HG03354 (cell line): ENCODE measurements at regions not wholly inside any gene's neighbourhood (a gene's known extent, or its start where the extent isn't known, plus 50 kb on each side); places are given as distances from the start of the nearest gene placed in this dataset.

Source experiments
- ATAC-seq: cut with Tn5 transposase; IDR thresholded peaks from one replicate; pipeline ENCODE4 v1.9.1; 2021; ENCODE audit warnings: mild to moderate bottlenecking; ENCODE audit not compliant: unreplicated experiment, poor library complexity, severe bottlenecking

DNA sequence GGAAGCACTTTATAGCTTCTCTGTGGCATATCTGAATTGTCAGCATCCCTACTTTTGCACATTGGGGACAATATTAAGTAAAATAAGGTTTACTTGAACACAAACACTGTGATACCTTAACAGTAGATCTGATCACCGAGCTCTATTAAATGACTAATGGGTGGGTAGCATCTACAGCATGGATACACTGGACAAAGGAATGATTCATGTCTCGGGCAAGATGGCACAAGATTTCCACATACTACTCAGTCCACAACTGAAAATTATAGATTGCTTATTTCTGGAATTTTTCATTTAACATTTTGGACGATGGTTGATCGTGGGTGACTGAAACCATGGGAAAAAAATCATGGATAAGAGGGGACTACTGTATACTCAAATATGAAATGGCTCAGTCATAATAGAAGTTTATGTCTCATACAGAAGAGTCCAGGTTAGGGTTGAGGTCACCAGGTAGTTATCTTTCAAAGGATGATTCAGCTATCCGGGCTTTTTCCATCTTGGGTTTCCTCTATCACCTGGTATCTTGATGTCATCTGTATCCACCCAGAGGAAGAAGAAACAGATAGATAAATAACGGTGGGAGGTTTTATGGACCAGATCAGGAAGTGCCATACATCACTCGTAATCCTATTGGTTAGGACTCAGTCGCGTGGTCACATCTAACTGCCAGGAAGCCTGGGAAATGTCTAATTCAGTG lies 320.0 kb upstream of the RARB start:
- no peak for ATAC-seq

DNA sequence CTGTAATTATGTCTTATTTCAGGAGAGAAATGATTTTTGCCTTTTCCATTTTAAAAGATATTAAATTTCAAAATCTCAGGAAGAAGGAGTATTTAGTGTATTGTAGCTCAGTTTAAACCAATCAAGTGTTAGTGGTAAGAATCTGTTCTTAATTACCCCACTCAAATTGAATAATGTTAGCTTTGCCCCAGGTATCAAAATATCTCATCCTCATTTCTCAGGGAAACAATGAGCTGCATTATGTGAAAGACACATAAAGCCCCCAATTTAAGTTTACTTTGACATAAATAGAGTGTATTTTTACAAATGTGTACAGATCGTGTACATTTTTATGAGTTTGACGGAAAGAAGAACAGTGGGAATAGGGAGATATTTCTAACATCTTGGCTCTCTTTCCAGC lies 317.4 kb upstream of the RARB start:
- ATAC-seq, result no peak

DNA sequence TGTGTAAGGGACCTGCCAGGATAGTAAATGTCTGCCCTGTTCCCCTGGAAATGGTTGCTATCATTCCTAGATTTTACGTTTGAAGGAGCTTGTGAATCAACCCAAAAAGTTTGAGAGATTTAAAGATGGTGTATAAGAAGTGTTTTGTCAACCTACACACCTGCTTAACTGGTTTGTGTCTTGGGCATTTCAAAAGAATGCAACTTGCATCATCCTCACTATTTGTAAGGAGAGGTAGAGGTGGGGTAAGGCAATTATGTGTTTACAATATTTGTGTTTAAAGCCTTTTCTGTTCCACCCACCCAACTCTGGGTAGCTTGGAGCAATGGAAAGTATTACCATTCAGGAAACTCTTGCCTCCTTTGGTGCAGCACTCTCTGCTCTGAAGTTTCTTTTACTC lies 314.2 kb upstream of the RARB start:
- ATAC-seq, result no peak

DNA sequence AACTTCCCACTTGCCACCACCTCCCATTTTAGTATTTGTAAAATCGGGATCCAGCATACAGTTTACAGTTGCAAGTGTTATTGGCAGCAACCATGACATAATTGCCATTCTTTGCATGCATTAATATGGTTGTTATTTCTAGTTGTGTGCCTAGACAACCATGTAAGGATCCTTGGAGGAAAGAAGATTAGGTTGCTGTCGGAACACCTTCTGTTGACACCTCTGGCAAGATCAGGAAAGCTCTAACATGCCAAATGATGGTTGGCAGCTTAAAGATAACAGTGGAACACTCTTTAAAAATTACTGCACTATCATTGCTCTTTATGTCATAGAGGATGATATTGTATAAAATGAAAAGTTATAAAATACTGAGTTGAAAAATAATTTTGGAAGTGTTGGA lies 313.5 kb upstream of the RARB start:
- ATAC-seq, result no peak

DNA sequence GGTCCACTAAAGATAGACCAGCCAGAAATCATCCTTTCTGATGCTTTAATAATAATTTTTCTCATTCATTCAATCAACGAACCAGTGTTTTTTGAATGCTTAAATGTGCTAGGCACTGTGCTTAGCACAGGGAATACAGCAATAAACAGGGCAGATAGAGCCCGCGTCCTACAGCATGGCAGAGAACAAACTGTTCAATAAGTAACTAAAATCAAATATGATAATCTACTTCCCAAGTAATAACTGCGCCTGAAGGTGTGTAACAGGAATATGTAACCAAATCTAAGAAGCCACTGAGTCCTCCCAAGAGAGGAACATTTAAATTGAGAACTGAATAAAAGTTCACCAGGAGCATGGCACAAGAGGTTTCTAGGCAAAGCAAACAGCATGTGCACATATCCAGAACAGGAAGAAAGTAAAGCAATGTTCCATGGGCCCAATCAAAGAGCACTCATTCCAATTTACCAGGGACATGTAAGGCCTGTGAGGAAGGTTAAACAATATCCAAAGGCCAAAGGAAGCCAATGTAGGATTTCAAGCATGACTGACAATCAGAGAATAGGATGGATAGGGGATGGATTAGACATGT lies 311.0 kb upstream of the RARB start:
- ATAC-seq, result no peak

DNA sequence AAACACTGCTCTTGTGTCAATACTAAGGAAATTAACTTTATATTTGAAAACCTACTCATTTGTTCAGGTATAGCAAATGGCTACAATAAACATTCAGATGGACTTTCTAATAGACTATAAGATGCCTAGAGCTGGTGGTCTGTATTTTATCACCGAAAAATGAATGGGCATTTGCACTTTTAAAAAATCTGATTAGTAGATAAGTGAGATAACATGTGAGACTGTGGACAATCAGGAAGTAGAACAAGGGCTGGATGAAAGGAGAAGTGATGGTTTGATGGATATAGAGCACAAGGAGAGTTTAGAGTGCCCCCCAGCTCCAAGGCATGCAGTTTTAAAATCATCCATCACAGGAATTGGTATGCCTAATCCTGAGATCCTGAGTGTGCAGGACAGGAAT lies 308.4 kb upstream of the RARB start:
- no peak for ATAC-seq

DNA sequence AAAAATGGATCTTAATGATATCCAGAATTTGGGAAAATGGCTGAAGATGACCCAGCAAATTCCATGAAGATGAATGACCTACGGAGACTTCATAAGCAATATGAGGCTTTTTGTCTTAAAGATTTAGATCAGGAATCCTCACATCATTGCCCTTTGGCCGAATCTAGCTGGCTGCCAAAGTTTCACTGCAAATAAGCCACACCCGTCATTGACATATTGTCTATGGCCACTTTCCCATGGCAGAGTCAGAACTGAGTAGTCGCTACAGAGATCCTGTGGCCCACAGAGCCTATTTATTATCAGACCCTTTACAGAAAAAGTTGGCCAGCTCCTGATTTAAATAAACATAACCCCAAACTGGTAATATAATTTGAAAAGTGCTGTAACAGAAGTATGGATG lies 307.4 kb upstream of the RARB start:
- no peak for ATAC-seq

DNA sequence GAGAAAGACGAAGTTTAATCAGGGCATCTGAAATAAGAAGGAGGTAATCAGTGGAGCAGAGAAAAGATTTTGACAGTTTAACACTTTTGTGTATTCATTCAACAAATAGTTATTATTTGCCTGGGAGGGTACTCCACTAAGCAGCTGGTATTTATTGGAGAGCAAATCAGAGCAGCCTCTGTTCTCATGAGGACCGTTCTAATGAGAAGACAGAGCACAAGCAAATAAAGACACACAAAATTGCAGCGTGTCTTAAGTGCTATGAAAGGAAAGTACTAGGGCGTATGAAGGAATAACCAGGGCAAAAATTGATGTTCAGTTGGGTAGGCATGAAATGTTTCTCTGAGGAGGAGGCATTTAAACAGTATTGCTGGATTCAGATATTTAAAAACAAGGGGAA lies 302.9 kb upstream of the RARB start:
- no peak for ATAC-seq

DNA sequence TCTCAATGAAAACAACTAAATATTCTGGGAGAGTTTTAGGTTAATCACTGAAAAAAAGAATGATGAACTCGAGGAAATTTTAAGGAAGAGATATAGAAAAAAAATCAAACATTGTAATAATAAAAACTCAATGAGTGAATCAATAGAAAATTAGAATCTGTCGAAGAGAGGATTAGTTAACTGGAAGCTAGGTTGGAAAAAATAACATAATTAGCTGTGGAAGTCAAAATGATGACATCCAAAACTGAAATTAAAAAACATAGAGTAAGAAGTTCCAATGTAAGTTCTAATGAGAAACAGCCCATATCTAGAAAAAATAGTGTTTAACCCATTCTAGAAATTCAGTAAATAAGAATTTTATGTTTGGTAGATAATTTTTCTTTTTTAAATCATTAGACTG lies 299.3 kb upstream of the RARB start:
- ATAC-seq, result no peak

DNA sequence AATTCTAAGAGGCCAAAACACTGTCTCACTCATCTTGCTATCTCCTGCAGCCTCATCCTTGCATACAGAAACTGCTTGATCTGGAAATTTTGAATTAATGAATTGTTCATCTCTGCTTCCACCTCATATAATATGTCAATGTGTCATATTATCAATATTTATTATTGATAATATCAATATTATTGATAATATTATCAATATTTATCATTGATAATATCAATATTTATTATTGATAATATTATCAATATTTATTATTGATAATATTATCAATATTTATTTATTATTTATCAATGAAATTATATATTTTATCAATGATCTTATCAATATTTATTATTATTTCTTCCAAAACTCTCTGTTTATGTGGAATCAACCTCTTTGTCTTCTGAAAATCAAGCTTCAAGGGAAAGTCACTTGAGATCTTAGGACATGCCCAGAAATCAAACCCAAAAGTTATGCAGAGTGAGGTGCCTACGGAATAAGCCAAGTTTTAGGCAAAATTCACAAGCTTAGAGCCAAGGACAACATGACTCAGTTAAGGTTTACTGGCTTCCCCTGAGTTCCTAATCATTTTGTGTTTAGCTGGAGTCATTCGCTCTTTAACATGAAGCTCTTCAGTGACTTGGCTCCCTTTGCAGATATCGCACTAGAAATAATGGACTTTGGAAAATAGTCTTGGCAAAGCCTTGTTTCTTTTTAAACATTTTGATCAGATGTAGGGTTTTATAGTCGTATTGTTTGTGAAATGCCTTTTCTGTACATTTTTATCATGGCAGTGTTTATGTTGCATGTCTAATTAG lies 297.1 kb upstream of the RARB start:
- ATAC-seq, result no peak

DNA sequence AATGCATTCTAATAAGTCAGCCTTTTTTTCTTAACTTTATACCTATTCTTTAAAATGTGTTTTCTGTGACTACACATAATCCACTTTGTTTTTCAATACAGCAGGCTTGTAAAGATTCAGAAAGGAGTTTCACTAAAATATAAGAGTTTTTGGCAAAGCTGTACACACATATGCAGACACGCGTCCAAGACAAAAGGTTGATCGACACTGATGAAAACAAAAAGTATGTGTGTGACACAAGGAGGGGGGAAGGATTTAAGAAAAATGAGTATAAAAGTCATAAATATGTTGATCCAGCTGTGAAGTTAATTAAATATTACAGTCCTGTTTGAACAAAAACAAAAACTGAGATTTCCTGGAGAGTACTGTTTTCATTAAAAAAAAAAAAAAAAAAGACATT lies 294.5 kb upstream of the RARB start:
- no peak for ATAC-seq

DNA sequence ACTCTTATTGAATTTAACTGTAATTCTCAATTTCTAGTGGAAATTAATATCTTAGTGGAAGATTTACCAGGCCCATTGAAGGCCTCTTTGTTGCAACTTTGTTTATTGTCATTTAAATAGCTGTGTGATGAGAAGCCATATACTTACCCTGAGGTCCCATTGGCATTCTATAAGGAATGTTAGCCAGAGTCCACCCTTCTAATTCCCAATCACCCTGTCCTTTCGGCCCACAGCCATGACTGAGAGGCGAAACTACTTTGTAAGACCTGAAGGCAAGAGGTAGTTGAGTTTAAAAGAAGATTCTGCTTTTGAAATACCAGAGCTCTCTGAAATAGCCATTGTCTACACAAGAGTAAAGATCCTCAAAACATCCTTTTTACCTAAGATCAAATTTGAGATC lies 290.5 kb upstream of the RARB start:
- no peak for ATAC-seq

DNA sequence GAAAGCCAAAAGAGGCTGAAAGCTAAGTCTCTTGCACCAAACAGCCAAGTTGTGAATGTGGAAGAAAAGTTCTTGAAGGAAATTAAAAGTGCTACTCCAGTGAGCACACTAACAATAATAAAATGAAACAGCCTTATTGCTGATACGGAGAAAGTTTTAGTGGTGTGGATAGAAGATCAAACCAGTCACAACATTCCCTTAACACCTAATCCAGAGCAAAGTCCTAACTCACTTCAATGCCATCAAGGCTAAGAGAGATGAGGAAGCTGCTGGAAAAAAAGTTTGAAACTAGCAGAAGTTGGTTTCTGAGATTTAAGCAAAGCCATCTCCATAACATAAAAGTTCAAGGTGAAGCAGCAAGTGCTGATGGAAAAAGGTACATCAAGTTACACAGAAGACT lies 288.8 kb upstream of the RARB start:
- no peak for ATAC-seq

DNA sequence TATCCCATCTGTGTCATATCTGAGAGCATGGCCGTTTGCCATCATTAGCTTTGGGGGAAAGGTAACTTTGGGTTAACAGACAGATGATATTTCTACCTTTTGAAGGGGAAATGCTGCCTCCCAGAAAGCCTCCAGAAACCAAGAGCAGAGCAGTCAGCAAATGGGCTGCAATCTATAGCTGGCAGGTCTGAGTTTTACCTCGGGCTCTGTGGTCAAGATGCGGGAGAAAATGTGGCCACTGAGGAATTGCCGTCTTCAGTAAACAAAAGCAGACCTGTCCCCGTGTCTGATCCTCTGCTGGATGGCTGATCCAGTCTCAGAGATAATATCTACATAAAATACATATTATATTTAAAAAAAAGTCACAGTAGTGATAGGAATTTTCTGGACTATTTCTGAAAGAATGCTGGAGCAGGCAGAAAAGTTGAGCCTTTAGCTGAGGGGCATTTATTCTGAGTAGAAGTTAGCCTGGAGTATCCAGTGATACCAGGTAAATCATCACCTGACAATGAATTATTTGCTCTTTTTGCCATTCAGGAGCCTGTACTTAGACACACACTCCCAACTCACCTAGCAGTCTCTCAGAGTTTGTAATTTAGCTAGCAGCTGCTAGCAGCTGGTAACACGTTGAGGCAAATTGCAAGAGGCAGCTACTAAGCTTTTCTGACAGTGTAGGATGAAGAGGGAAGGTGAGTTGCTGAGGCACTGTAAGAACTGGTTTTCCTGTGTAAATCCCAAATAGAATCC lies 285.3 kb upstream of the RARB start:
- no peak for ATAC-seq

DNA sequence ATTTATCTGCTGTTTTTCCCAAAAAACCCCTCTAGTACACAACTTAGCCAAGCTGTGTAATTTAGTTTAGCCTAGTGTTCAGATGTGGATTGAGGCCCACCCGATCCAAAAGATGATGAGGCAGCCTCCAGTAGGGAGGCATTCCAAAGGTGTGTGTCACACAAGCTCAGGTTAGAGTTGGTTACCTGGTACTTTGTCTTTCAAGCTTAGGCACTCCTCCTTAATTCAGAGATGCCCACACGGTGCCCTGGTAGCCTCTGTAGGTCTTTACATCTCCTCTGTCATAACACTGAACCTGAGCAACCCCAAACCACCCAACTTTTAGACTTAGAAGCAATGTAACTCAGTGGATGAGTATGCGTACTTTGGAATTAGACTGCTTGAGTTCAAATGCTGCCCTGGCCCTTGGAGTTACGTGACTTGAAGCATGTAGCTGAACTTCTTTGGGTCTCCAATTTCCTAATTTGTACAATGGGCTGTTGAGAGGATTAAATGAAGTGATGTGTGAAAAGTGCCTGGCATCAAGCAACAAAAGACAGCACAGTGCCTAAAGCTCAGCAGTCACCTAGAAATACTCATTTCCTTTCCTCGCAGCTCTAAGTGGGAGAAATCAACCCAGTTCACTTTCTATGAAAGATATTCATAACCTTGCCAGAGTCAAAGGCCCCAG lies 284.6 kb upstream of the RARB start:
- no peak for ATAC-seq

DNA sequence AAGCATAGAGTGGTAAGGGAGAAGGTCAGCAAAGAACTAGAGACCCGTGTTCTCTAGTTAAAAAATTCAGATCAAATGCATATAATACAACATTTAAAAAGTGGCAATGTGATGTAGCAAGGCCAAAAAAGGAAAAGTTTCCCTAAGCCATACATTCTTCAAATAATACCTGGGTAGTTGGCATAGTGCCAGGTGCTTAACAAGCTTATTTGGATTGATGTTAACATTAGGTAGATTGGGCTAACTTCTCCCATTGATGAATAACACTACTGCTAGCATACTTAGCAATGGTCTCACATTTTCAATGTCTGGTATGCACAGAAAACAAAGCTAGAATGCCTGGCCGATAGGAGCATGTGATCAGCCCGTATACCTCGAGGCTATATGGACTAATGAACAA lies 283.6 kb upstream of the RARB start:
- no peak for ATAC-seq

DNA sequence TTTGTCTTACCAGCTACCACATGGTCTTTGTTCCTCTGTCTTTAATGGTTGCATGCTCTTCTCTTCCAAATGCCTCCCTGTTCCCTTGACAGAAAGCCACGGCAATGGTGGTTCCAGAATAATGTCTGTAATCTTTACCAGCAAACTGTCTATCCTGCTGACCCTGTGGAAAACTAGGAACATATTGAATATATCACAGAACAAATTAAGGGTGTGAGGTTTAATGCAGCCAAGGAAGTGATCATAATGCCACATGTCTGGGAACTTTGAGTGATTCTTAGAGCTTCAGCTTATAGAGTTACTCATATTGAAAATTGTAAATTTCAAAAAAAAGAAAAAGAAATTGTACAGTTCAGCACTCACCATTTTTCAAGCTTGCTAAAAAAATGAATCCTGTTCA lies 282.9 kb upstream of the RARB start:
- ATAC-seq, result no peak

DNA sequence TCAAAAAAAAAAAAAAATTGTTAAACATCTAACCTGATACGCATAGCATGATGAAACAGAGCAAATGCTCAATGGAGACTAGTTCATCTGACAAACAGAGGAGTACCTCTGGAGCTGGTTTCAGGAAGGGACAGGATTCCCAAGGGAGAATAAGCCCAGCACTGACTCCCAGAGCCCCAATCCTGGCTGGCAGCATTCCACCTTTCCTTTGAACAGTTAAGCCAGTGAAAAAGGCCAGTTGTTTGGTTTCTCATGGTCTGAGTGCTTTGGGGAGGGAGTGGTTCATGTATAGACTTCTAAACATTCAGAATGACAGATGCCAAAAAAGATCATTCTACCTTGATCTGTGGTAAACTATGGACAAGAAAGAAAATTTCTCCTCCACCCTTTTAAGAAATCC lies 277.9 kb upstream of the RARB start:
- ATAC-seq, result no peak

DNA sequence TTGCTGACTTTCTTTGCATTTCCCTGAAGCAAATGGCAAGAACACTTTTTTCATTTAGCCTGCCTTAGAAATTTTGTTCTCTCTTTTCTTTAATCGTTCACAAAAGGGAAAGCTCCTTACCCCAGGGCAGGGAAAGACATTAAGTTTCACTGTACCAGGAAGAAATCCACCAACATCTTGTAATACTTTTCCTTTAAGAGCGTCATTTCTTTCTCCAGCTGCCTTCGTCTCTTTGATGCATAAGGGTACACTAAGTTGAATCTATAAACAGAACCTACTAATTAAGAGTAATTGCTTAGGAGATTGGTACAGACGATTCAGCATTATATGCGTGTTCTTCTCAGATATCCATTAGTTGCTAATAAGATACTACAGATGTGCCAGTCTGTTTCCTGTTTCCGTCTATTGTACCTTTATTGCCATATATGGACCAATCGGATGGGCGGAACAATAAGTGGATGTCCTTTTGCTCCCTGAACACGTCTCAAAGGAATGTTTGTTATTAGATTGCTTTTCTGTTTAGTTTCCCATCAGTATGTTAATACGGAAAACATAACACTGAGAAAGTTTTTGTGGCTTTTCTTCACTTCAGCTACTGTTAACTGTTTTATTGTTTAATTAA lies 276.7 kb upstream of the RARB start:
- ATAC-seq, result no peak

DNA sequence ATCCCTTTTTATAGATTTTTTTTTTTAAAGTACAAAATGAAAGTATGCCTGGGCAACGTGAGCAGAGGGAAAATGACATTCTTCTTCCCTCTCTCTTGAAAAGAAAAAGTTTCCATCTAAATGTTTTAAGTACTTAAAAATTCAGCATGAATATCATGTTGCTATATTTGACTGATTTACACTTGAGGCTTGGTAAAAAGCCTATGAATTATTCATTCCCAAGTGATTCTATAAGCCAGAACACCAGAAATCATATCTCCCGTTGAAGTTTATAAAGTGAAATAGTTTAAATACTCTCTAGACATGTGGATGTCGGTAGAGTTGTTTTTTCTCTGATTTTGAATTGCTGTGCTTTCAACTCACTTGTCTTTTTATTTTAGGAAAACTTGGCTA lies 276.2 kb upstream of the RARB start:
- ATAC-seq, result no peak
